CD4-positive, alpha-beta T cell treated with Interleukin-1 beta for 1 hour (primary cell): ENCODE measurements at regions not wholly inside any gene's neighbourhood (a gene's known extent, or its start where the extent isn't known, plus 50 kb on each side); places are given as distances from the start of the nearest gene placed in this dataset.
"Not testable (repeated sequence)": the region's sequence is repeated elsewhere in the genome, so short reads cannot be mapped to it uniquely, and the experiment has no call there.

Experiments
- DNase-seq, 2 donors: peaks; one replicate each; pipeline ENCODE4 v3.0.0-alpha.2; 2020 to 2022

DNA sequence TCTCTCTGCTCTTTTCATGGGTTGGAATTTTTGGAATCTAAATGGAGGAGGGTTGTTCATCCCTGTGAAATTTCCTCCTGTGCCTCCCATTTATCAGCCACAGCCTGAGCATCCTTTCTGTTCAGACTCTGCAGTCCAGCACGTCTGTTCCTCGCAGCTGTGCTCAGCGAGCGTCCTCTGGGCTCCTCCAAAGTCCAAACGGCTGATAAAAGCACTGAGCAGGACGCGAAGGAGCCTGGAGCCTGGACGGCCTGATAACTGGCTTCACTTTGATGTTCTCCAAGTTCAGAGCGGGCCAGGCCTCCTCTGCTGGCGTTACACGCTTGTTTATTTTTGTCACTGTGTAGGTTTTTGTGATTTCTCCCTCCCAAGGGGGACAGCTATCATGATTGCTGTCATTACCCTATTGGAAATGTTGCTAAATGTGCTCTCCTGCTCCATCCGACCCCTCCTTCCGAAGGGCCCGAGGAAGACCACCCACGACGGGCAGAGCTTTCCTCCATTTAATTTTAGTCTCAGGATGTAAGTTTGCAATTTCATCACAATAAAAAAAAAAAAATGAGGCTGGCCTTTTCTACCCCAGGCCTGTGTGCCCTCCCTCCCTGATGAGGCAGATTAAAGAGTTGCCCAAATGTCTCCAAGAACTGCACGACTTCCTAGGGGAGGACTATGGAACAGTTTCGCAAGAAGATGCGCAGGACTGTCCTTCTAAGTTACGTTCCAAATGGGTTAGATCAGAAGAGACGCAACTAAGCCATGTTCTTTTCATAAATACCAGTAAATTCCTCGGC lies 290.5 kb upstream of the FOXF1 start:
- no peak for DNase-seq

DNA sequence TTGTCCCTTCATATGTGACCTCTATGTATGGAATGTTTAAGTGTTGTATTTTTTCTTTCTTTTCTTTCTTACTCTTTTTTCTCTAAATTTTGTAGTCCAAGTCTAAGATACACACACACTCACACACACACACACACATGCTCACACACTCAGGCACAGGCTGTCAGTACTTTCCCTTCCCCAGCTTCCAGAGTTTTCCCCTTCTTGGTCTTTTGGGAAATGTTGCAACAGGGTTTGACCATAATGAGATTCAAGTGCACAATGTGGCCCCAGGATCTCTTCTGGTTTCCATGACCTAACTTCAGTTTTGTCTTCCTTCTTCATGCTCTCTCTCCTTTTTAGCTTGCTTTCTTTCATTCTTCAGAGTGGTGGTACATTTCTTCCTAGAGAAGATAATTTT lies 289.8 kb upstream of the FOXF1 start:
- DNase-seq = no peak

DNA sequence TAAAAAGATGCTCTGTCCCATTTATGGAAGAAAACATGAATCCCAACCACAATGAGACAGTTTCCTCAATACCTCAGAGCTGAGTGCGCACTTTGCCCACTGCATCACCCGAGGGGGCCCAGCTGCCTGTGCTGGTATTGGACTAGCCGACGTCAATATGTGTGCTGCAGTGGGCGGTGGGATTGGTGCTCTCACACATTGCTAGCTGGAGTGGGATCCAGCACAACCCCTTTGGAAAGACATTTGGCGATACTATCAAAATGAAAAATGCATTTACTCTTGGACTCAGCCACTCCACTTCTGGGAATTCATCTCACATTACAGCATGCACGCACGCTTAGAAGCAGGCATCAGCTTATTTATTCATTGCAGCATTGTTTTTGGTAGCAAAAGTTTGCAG lies 289.2 kb upstream of the FOXF1 start:
- DNase-seq = no peak

DNA sequence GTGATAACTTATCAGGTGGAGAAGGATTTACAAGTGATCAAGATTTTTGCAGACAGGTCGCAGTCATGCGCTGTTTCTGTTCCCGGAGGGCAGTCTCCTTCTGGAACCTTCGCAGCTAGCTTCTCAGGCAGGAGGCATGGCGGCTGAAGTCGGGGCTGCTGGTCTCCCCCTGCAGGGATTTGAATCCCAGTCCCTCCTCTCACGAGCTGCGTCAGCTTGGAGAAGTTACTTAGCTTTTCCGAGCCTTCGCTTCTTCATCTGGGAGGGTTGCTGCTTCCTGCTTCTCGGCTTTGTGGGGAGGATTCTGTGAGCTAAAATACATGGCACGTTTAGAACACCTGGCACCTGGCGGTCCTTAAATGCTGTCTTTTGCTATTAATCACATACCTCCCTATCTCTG lies 287.8 kb upstream of the FOXF1 start:
- DNase-seq = no peak

DNA sequence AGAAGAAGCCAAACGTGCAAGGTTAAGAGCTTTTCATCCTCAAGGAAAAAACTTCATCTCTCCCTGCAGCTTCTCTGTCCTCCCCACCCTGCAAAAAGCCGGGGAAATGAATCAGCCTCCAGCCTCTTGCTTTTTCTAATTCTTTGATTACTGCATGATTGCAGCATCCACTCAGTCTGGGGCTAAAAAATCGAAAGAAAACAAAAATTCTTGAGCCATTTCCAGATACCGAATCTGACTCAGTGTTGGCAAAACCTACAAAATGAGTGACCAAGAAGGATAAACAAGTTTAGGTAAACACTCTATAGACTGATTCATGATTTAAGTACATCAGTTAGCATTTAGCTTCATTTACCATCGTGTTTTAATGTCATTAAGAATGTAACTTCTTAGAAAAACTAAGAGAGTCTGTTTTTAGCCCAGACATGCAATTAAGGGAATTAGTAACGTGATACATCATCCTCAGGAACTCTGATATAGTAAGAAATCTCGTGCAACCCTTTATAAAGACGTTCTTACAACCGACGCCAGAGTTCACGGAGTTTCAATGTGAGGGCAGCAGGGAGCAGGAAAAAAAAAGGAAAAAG lies 287.3 kb upstream of the FOXF1 start:
- DNase-seq = no peak

DNA sequence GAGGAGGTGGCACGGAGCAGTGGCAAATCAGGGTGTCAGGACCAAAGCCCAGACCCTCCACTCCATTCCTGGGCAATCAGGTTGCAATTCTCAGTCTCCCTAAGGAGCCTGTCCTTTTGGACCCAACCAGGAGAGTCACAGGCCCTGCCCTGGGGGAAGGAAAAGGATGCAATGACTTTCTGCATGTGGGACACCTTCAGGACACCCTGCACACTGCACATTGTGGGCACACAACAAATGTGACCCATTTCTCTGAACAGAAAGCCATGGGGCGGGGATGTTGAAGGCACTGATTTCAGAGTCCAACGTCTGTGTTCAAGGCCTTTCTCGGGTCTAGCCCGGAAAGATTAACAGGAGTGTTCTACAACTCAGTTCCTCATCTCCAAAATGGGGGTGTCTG lies 286.2 kb upstream of the FOXF1 start:
- no peak for DNase-seq

DNA sequence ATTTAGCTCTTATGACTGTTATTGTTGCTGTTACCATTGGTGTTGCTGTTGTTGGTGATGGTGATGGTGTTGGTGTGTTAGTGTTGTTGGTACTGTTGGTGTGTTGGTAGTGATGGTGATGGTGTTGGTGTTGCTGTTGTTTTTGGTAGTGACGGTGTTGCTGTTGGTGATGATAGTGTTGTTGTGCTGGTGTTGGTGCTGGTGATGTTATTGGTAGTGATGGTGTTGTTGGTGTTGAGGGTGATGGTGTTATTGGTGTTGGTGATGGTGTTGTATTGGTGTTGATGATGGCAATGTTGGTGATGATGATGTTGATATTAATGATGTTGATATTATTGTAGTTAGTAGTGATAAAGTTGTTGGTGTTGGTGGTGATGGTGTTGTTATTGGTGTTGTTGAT lies 285.7 kb upstream of the FOXF1 start:
- DNase-seq = no peak

DNA sequence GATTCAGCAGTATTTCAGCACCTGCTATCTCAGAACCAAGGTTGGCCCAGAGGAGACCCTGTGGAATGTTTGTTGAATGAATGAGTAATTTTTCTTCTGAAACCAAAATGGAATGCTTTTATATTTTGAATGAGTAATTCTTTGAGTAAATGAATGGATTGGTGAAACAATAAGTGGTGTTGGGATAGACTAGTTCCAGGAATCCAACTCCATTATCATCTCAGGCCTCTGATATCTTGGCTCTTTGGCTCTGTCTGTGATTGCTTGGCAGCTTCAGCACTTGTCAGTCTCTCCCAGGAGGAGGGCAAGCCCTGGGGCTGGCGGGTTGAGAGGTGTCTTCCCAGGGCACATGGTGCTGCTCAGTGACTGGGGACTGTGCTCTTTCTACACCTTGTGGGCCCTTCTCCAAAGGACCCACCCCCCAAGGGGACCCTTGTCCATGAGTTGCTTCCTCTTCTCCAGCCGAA lies 284.4 kb upstream of the FOXF1 start:
- no peak for DNase-seq

DNA sequence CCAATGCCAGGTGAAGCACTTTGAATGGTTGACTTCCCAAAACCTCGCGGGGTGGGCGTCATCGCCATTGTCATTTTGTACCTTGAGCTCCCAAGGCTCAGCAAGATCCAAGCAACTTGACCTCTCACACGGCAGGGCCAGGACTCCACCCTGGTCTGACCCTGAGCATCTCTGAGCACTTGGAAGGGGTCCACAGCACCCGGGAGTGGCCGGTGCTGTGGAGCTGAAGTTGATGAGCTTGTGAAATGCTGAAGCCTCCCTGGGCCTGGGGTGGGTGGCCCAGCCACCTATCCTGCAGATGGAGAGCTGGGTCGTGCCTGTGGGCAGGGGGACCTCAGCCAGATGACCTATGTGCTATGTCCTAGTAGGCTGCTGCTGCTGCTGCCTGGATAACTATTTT lies 283.3 kb upstream of the FOXF1 start:
- DNase-seq = no peak

DNA sequence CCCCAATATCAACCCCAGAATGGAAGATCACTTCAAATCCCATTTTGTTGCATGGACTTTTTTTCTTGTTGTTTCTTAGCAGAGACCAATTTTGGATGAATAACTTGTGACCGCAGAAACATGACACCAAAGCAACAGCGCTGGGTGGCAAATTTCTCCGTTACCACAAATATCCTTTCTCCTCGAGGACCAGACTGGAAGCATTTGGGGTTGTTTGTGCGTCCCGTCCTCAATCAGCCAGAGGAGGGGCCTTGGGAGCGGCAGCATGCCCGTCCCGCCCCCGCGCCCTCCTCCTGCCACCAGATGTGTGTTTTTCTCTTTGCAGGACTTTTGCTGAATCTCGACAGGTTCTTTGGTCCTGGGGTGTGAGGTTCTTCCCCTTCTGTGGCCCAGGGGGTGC lies 282.5 kb upstream of the FOXF1 start:
- no peak for DNase-seq

DNA sequence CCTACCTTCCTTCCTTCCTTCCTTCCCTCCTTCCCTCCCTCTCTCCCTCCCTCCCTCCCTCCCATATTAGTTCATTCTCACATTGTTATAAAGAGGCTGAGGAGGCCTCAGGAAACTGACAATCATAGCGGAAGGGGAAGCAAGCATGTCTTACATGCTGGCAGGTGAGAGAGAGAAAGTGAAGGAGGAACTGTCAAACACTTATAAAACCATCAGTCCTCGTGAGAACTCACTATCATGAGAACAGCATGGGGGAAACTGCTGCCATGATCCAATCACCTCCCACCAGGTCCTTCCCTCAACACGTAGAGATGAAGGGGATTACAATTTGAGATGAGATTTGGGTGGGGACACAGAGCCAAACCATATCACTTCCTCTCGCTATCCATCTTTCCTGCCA lies 281.6 kb upstream of the FOXF1 start:
- no peak for DNase-seq

DNA sequence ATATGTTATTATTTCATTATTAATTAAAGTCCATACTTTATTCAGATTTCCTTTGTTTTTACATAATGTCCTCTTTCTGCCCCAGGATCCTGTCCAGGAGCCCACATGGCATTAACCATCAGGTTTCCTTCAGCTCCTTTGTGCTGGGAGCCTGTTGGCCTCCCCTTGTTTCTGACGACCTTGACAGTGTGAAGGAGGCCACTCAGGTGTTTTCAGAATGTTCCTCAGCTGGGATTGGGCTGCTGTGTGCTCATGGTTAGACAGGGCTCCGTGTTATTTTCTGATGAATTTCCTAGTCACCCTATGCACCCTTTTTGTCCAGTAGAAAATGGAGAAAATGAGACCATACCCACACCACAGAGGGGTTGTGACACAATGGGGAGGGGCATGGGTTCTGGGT lies 281.0 kb upstream of the FOXF1 start:
- DNase-seq = no peak

DNA sequence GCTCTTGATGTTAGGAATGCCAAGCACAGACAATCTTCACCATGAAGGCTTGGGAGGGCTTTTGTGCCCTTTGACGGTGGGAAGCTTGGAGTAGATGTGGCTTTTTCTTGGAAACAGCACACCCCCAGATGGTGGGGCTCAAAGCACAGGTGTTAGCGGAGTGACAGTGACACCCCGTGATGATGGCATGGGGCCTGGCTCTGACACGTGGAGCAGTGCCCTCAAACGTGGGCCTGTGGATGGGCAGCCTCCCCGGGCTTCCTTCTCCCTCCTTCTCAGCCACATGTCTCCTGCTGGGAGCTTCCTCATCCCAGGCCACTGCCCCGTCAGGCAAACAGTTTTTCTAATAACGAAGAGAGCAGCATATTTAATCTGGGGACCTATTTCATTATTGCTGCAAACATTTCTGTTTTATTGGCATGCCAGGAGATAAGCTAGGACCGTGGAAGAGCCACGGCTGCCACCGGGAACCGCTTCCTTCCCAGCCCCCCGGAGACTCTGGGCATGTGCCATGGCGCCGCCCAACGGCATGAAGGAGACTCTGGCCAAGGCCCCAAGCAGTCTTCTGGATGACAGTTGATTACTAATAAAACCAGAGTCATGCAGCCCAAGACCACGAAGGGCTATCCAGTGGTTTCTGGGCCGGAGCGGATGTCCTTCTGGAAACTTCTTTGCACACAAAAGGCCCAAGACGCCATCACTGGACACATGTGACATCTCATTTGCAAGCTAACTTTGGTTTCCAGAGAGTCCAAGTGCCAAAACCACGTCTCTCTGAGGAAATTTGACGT lies 280.3 kb upstream of the FOXF1 start:
- no peak for DNase-seq

DNA sequence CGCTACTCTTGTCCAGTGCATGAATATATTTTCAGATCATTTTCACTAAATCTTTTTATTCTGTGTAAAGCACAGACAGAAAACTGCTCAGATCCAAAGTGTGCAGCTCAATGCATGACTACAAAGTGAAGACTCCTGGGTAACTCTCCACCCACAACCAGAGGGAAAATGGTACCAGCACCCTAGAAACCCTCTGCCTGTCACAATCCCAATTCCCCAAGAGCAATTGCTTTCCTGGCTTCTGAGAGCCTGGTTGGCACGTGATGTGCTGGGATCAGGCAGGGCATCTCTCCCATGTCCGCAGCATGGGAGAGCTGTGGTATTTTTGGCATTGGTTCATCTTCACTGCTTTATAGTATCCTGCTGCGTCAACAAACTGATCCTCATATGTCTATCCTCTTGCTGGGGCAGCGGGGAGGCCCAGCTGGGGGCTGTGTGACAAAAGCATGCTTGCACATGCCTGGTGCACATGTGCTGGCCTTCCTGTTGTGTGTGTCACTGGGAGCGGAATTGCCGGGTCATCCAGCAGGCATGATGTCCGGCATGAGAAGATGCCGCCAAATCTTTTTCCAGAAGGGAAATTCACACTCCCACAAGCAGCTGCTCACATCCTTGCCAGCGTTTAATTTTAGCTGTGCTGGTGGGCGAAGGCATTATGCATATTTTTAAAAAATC lies 278.9 kb upstream of the FOXF1 start:
- DNase-seq = no peak

DNA sequence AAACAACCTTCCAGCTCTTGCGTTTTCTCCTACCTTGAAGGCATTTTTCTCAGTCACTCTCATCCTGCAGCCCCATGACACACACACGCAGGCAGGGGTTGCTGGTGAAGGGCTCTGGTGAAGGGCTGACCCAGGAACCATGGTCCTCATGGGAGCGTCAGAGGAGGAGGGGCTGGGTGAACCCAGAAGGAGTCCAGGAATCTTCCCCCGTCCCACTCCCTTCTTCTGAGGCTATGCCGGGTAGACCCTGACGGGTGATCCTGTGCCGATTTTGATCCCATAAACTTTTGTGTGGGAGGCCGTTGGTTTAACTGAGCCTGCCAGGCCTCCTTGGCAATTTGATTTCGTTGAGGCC lies 278.4 kb upstream of the FOXF1 start:
- DNase-seq = no peak

DNA sequence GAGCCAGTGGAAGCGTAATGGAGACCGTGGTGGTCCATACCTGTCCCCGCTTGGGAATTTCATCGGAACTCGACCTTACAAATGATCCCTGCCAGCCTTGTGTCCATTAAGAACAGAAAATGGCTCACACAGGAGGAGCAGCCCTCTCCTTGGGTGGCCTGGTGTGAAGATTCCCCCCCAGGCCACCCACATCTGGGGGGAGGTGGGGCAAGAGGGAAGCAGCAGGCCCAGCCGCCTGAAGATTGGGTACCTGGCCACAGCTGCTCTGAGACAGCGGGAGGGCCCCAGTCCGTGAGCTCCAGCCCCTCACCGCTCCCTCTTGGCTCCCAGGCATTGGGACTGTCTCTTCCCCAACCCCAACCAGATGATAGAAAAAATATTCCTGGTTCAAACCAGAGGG lies 277.8 kb upstream of the FOXF1 start:
- no peak for DNase-seq

DNA sequence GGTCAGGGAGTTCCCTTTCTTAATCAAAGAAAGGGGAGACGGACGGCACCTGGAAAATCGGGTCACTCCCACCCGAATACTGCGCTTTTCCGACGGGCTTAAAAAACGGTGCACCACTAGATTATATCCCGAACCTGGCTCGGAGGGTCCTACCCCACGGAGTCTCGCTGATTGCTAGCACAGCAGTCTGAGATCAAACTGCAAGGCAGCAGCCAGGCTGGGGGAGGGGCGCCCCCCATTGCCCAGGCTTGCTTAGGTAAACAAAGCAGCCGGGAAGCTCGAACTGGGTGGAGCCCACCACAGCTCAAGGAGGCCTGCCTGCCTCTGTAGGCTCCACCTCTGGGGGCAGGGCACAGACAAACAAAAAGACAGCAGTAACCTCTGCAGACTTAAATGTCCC lies 276.8 kb upstream of the FOXF1 start:
- not testable (repeated sequence) for DNase-seq

DNA sequence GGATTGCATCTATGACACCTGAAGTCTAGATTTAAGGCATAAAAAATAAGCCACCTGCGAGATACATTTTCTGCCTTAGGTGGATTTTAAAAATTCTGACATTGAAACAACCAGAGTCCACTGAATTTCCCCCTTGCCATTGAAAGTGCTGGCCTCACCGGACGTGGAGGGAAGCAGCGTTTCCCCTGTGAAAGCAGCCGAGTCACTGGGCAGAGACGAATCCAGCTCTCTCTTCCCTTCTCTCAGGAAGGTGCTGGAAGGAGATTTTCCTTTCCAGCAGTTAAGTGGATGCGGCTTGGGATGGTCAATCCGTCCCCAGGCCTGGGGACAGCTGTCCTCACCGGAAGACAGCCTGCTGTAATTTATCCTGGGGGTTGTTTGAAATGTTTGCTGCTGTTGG lies 270.9 kb upstream of the FOXF1 start:
- no peak for DNase-seq

DNA sequence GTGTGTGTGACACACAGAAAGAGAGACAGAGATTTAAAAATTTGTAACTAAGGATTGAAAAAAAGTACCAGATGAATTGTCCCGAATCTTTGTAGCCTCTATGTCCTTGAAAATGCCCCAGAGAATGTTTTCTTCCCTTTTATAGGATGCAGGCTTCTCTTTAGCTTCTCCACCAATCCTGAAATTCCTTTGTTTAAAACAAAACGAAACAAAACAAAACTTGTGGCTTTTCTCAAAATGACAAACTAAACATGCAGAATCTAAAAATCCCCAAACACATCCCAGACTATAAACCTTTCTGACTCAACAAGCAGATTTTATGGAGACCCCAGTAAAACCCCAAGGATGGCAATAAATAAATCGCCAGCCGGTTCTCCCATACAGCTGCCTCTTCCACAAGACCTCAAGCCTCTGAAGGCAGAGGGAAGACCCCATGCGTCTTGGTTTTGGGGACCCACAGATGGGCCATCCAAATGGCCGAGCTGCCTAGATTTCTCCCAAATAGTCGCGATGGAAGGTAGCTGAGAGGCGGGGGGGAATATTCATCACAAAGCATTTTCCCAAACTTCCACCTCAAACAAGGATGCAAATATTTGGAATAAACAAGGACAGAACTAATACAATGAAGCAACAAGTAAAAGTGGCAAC lies 269.5 kb upstream of the FOXF1 start:
- no peak for DNase-seq

DNA sequence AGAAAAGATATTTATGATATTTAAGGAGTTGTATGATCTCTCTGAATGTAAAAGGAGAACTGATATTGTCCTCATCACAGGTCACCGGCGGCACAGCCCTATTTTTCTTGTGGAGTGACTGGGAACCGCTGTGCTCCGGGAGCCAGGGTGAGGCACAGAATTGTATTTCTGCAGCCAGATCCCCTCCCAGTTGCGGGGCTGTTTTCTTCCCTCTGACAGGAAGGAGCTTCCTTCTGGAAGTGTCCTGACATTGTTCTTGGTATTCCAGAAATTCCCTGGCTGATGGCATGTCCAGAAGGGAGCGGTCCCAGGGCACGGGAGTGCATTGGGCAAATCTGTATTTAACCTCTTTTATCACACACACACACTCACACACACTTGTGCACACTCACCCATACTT lies 268.6 kb upstream of the FOXF1 start:
- no peak for DNase-seq

DNA sequence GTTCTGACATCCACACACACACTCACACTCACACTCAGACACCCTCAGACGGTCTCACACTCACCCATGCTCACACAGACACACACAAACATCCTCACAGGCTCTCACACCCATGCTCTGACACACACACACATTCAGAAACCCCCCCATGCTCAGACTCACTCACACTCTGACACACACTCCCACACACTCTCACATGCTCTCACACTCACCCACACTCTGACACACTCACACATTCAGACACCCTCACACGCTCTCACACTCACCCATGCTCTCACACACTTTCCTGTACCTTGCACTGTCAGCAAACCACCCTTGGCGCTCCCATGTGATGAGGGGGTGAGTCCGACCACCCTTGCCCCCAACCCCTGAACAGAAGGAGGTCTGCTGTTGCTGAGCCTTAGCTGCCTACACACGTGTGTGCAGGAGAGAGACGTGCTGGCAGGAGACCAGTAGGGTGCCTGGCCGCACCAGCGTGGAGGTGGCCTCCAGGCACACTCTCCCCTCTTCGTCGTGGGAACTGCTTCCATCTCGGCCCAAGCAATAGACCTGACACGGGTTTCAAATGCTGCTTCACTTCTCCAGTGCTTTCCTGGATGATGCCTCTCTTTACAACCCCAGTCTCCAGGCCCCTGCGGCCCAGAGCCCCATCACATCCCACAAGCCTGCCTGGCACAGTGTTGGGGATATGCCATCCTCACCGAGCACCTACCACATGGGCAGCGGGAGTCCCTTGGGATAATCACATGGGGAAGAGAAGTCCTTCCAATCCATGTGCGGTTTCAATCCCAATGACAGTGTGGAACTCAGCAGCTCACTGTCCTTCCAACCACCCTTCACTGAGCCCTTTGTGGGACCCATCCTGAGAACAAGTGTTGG lies 267.8 kb upstream of the FOXF1 start:
- no peak for DNase-seq

DNA sequence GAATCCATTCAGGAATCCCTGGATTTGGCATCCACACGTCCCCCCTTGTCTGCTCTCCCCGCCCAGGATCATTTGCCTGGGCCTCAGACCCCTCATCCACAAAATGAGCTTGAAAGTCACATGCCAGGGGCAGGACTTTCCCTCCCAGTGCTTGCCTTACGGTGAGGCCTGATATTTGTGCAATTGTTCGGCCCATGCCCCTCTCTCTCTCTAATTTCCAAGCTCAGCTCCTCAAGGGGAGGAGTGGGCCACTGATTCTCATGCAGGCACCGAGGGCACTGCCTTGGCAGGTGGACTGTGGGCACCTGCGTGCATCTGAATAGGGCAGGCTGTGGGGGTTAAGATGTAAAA lies 267.2 kb upstream of the FOXF1 start:
- no peak for DNase-seq
